Stomach smooth muscle (tissue), 2 donors: ENCODE measurements at regions not wholly inside any gene's neighbourhood (a gene's known extent, or its start where the extent isn't known, plus 50 kb on each side); places are given as distances from the start of the nearest gene placed in this dataset.

ENCODE experiments used
- H3K27ac ChIP-seq: one replicate; pipeline ENCODE4 v1.7.0; 2013; ENCODE audit warnings: mild to moderate bottlenecking, low read length, inconsistent platforms
- H3K27me3 ChIP-seq, 2 donors: one replicate each; pipeline ENCODE4 v1.7.0; 2013; ENCODE audit warnings: low read length in 2 of 2; ENCODE audit not compliant: insufficient read depth in 2 of 2, control insufficient read depth in 1 of 2
- H3K36me3 ChIP-seq, 2 donors: one replicate each; pipeline ENCODE4 v1.7.0; 2013; ENCODE audit warnings: low read length in 2 of 2; ENCODE audit not compliant: control insufficient read depth in 2 of 2, insufficient read depth in 2 of 2
- H3K4me1 ChIP-seq: one replicate; pipeline ENCODE4 v1.7.0; 2013; ENCODE audit warnings: low read length; ENCODE audit not compliant: control insufficient read depth, insufficient read depth
- H3K4me3 ChIP-seq, 2 donors: one replicate each; pipeline ENCODE4 v1.7.0; 2013; ENCODE audit warnings: low read length in 2 of 2
- H3K9ac ChIP-seq, 2 donors: one replicate each; pipeline ENCODE4 v1.7.0; 2013; ENCODE audit warnings: low read length in 2 of 2, mild to moderate bottlenecking in 1 of 2
- H3K9me3 ChIP-seq, 2 donors: one replicate each; pipeline ENCODE4 v1.7.0; 2013; ENCODE audit warnings: low read length in 2 of 2; ENCODE audit not compliant: control insufficient read depth in 2 of 2
- donor health status: healthy.
- donor health status: Pancreatic carcinoma.

- no peak overlapping the region for H3K4me3 ChIP-seq
These were observed 634.8 kb upstream of the UBE2E2 start for GRCh38 chr3:22568285-22568684.

GRCh38 chr3:22569570-22569969 is 633.6 kb upstream of the UBE2E2 start:
- no peaks in the 10 kb centered on the region for H3K9me3 ChIP-seq
- H3K27ac ChIP-seq, result no peak overlapping the region
- no peaks in the 10 kb centered on the region for H3K27me3 ChIP-seq
- no peaks in the 10 kb centered on the region for H3K36me3 ChIP-seq
- H3K4me1 ChIP-seq, result no peaks in the 10 kb centered on the region
- H3K9ac ChIP-seq, result no peak overlapping the region
- no peak overlapping the region for H3K4me3 ChIP-seq

More at GRCh38 chr3:22568285-22568684, 634.8 kb upstream of the UBE2E2 start:
- Histone ChIP-seq H3K27ac (no peak overlapping the region), H3K4me1 (no peaks in the 10 kb centered on the region), H3K27me3 (no peaks in the 10 kb centered on the region), H3K36me3 (no peaks in the 10 kb centered on the region), H3K9me3 (no peaks in the 10 kb centered on the region), H3K9ac (no peak overlapping the region)

GRCh38 chr3:22581007-22581406 is 622.1 kb upstream of the UBE2E2 start:
- H3K4me1 ChIP-seq, result no peaks in the 10 kb centered on the region
- peaks cover 0 to 5% of the 10 kb centered on the region in 2 donors for H3K9me3 ChIP-seq
- no peaks in the 10 kb centered on the region for H3K27me3 ChIP-seq
- no peak overlapping the region for H3K9ac ChIP-seq
- no peaks in the 10 kb centered on the region for H3K36me3 ChIP-seq
- H3K27ac ChIP-seq, result no peak overlapping the region
- no peak overlapping the region for H3K4me3 ChIP-seq

GRCh38 chr3:22582266-22582665 is 620.9 kb upstream of the UBE2E2 start:
- H3K36me3 ChIP-seq, result no peaks in the 10 kb centered on the region
- no peaks in the 10 kb centered on the region for H3K4me1 ChIP-seq
- no peaks in the 10 kb centered on the region for H3K27me3 ChIP-seq
- peaks cover 0 to 5% of the 10 kb centered on the region in 2 donors for H3K9me3 ChIP-seq
- H3K27ac ChIP-seq, result no peak overlapping the region
- H3K4me3 ChIP-seq, result no peak overlapping the region
- no peak overlapping the region for H3K9ac ChIP-seq

- Histone ChIP-seq H3K4me1 (no peaks in the 10 kb centered on the region), H3K9me3 (peaks cover 0 to 5% of the 10 kb centered on the region in 2 donors), H3K4me3 (no peak overlapping the region), H3K36me3 (no peaks in the 10 kb centered on the region), H3K27ac (no peak overlapping the region), H3K9ac (no peak overlapping the region), H3K27me3 (no peaks in the 10 kb centered on the region)
These were observed 617.6 kb upstream of the UBE2E2 start for GRCh38 chr3:22585504-22585903.

- Histone ChIP-seq H3K4me3 (no peak overlapping the region), H3K27me3 (no peaks in the 10 kb centered on the region), H3K27ac (no peak overlapping the region), H3K36me3 (no peaks in the 10 kb centered on the region), H3K9ac (no peak overlapping the region), H3K4me1 (no peaks in the 10 kb centered on the region), H3K9me3 (peaks cover 0 to 5% of the 10 kb centered on the region in 2 donors)
These were observed 617.2 kb upstream of the UBE2E2 start for GRCh38 chr3:22585911-22586310.

GRCh38 chr3:22587446-22587845 is 615.7 kb upstream of the UBE2E2 start:
- Histone ChIP-seq H3K36me3 (no peaks in the 10 kb centered on the region), H3K4me1 (no peaks in the 10 kb centered on the region), H3K4me3 (no peak overlapping the region), H3K27me3 (no peaks in the 10 kb centered on the region), H3K27ac (no peak overlapping the region), H3K9me3 (peaks cover 0 to 5% of the 10 kb centered on the region in 2 donors), H3K9ac (no peak overlapping the region)

GRCh38 chr3:22593638-22594037 is 609.5 kb upstream of the UBE2E2 start:
- Histone ChIP-seq H3K4me3 (no peak overlapping the region), H3K4me1 (no peaks in the 10 kb centered on the region), H3K9ac (no peak overlapping the region), H3K27ac (no peak overlapping the region), H3K27me3 (no peaks in the 10 kb centered on the region), H3K36me3 (no peaks in the 10 kb centered on the region), H3K9me3 (no peaks in the 10 kb centered on the region)

- H3K9me3 ChIP-seq, result no peaks in the 10 kb centered on the region
- H3K36me3 ChIP-seq, result no peaks in the 10 kb centered on the region
- no peak overlapping the region for H3K9ac ChIP-seq
- H3K4me3 ChIP-seq, result no peak overlapping the region
- H3K27me3 ChIP-seq, result no peaks in the 10 kb centered on the region
- H3K4me1 ChIP-seq, result no peaks in the 10 kb centered on the region
- H3K27ac ChIP-seq, result no peak overlapping the region
These were observed 608.1 kb upstream of the UBE2E2 start for GRCh38 chr3:22594990-22595389.

- Histone ChIP-seq H3K9ac (no peak overlapping the region), H3K4me1 (no peaks in the 10 kb centered on the region), H3K27ac (no peak overlapping the region), H3K4me3 (no peak overlapping the region), H3K27me3 (no peaks in the 10 kb centered on the region), H3K9me3 (no peaks in the 10 kb centered on the region), H3K36me3 (no peaks in the 10 kb centered on the region)
These were observed 596.7 kb upstream of the UBE2E2 start for GRCh38 chr3:22606461-22606860.

- Histone ChIP-seq H3K9me3 (no peaks in the 10 kb centered on the region), H3K27me3 (no peaks in the 10 kb centered on the region), H3K4me3 (no peak overlapping the region), H3K4me1 (no peaks in the 10 kb centered on the region), H3K36me3 (no peaks in the 10 kb centered on the region), H3K27ac (no peak overlapping the region), H3K9ac (no peak overlapping the region)
These were observed 596.2 kb upstream of the UBE2E2 start for GRCh38 chr3:22606938-22607337.
